ENCODE measurements at regions not wholly inside any gene's neighbourhood (a gene's known extent, or its start where the extent isn't known, plus 50 kb on each side); places are given as distances from the start of the nearest gene placed in this dataset.

- Histone ChIP-seq H3K4me3 (ENCODE audit: low read depth, low read length, poor library complexity, severe bottlenecking) (no peak overlapping the region), H3K36me3 (ENCODE audit: insufficient read depth, low read length) (no peaks in the 10 kb centered on the region), H3K9me3 (ENCODE audit: low read length) (peaks cover 9% of the 10 kb centered on the region; the same call in 1 of the 2 replicates), H3K79me2 (ENCODE audit: insufficient read depth, low read depth, low read length) (no peaks in the 10 kb centered on the region), H3K9me2 (ENCODE audit: insufficient read depth, low read length) (no peaks in the 10 kb centered on the region), H4K20me1 (ENCODE audit: insufficient read depth, low read length) (no peaks in the 10 kb centered on the region), H2AFZ (ENCODE audit: low read length) (no peak overlapping the region), H3K27ac (ENCODE audit: low read depth, low read length, poor library complexity, severe bottlenecking) (no peak overlapping the region), H3K4me1 (ENCODE audit: insufficient read depth, low read length, poor library complexity, severe bottlenecking) (no peaks in the 10 kb centered on the region), H3K4me2 (ENCODE audit: low read length) (no peak overlapping the region)
- intact Hi-C loops (cut with micrococcal nuclease; ENCODE audit: unreplicated experiment): no loop called here
- TF ChIP-seq EZH2phosphoT487 (IDR thresholded peaks at IDR 0.05; ENCODE audit: borderline replicate concordance, low read depth, low read length): no peak
- no peak for TF ChIP-seq CTCF (conservative IDR thresholded peaks at IDR 0.05; ENCODE audit: low read length)
- CTCF ChIA-PET (ENCODE audit: unreplicated experiment): no interaction called here
- no TSS peak for BruUV-seq (replicated peaks)
- no peak for DNase-seq (ENCODE audit: low spot score)
- POLR2A ChIA-PET: no interaction called here
Measured at GRCh38 chr6:14696367-14696766, 549.5 kb upstream of the JARID2 start.

GRCh38 chr6:14697427-14697826 is 548.4 kb upstream of the JARID2 start:
- intact Hi-C loops (cut with micrococcal nuclease; ENCODE audit: unreplicated experiment): no loop called here
- no peak overlapping the region for H3K4me2 ChIP-seq (ENCODE audit: low read length)
- H3K4me1 ChIP-seq (ENCODE audit: insufficient read depth, low read length, poor library complexity, severe bottlenecking): no peaks in the 10 kb centered on the region
- no peak for TF ChIP-seq CTCF (conservative IDR thresholded peaks at IDR 0.05; ENCODE audit: low read length)
- TF ChIP-seq EZH2phosphoT487 (IDR thresholded peaks at IDR 0.05; ENCODE audit: borderline replicate concordance, low read depth, low read length): no peak
- ChIA-PET CTCF (ENCODE audit: unreplicated experiment) (no interaction called here), POLR2A (interaction anchor here (0.6 to 1.4 kb wide), 3 partner anchors 10 to 1798 kb away, joined by 3 to 5 read pairs (median 4); no protein-coding TSS in a partner anchor)
- H3K79me2 ChIP-seq (ENCODE audit: insufficient read depth, low read depth, low read length): no peaks in the 10 kb centered on the region
- DNase-seq (ENCODE audit: low spot score): no peak
- peaks cover 9% of the 10 kb centered on the region; the same call in 1 of the 2 replicates for H3K9me3 ChIP-seq (ENCODE audit: low read length)
- H3K27ac ChIP-seq (ENCODE audit: low read depth, low read length, poor library complexity, severe bottlenecking): no peak overlapping the region
- no peaks in the 10 kb centered on the region for H4K20me1 ChIP-seq (ENCODE audit: insufficient read depth, low read length)
- no peaks in the 10 kb centered on the region for H3K9me2 ChIP-seq (ENCODE audit: insufficient read depth, low read length)
- no peak overlapping the region for H2AFZ ChIP-seq (ENCODE audit: low read length)
- BruUV-seq (replicated peaks): no TSS peak
- no peaks in the 10 kb centered on the region for H3K36me3 ChIP-seq (ENCODE audit: insufficient read depth, low read length)
- no peak overlapping the region for H3K4me3 ChIP-seq (ENCODE audit: low read depth, low read length, poor library complexity, severe bottlenecking)

GRCh38 chr6:14699803-14700601 is 545.9 kb upstream of the JARID2 start:
- H3K4me3 ChIP-seq (ENCODE audit: low read depth, low read length, poor library complexity, severe bottlenecking): no peak overlapping the region
- CTCF ChIA-PET (ENCODE audit: unreplicated experiment): no interaction called here

More at GRCh38 chr6:14699803-14700601, 545.9 kb upstream of the JARID2 start:
- peaks cover 9% of the 10 kb centered on the region; the same call in 1 of the 2 replicates for H3K9me3 ChIP-seq (ENCODE audit: low read length)
- no peak for DNase-seq (ENCODE audit: low spot score)
- H4K20me1 ChIP-seq (ENCODE audit: insufficient read depth, low read length): no peaks in the 10 kb centered on the region
- no peaks in the 10 kb centered on the region for H3K79me2 ChIP-seq (ENCODE audit: insufficient read depth, low read depth, low read length)
- H3K27ac ChIP-seq (ENCODE audit: low read depth, low read length, poor library complexity, severe bottlenecking): no peak overlapping the region
- POLR2A ChIA-PET: no interaction called here
- intact Hi-C loops (cut with micrococcal nuclease; ENCODE audit: unreplicated experiment): no loop called here
- H2AFZ ChIP-seq (ENCODE audit: low read length): no peak overlapping the region
- H3K36me3 ChIP-seq (ENCODE audit: insufficient read depth, low read length): no peaks in the 10 kb centered on the region
- no peak overlapping the region for H3K4me2 ChIP-seq (ENCODE audit: low read length)
- no peak for TF ChIP-seq EZH2phosphoT487 (IDR thresholded peaks at IDR 0.05; ENCODE audit: borderline replicate concordance, low read depth, low read length)
- TF ChIP-seq CTCF (conservative IDR thresholded peaks at IDR 0.05; ENCODE audit: low read length): no peak
- H3K4me1 ChIP-seq (ENCODE audit: insufficient read depth, low read length, poor library complexity, severe bottlenecking): no peaks in the 10 kb centered on the region
- BruUV-seq (replicated peaks): no TSS peak
- H3K9me2 ChIP-seq (ENCODE audit: insufficient read depth, low read length): no peaks in the 10 kb centered on the region
